SK-N-SH treated with all-trans-retinoic acid at 6 μM for 48 hours (cell line): ENCODE measurements at regions not wholly inside any gene's neighbourhood (a gene's known extent, or its start where the extent isn't known, plus 50 kb on each side); places are given as distances from the start of the nearest gene placed in this dataset.

Experiments
- ARNTL ChIP-seq: fragments of 450-650 bp; formaldehyde crosslinking; IDR thresholded peaks from 2 replicates; pipeline ENCODE4 v1.5.0; 2020; ENCODE audit warnings: low read depth, mild to moderate bottlenecking, moderate library complexity, borderline replicate concordance
- BACH2 ChIP-seq: fragments of 250-450 bp; sonication (Bioruptor Pico); IDR thresholded peaks from 2 replicates; pipeline ENCODE4 v1.9.0; 2021; ENCODE audit warnings: mild to moderate bottlenecking, borderline replicate concordance
- PPARA ChIP-seq: fragments of 250-450 bp; sonication (Bioruptor Pico); IDR thresholded peaks from 2 replicates; pipeline ENCODE4 v1.5.0; 2020; ENCODE audit warnings: mild to moderate bottlenecking, borderline replicate concordance
- ZFP30 ChIP-seq: fragments of 450-650 bp; formaldehyde crosslinking; IDR thresholded peaks from 2 replicates; pipeline ENCODE4 v1.5.0; 2022; ENCODE audit warnings: mild to moderate bottlenecking, moderate library complexity

- TF ChIP-seq PPARA (CRISPR knock-in tag) (no peak), ZFP30 (CRISPR knock-in tag) (no peak), BACH2 (CRISPR knock-in tag) (no peak), ARNTL (CRISPR knock-in tag) (no peak)
Measured at GRCh38 chr9:96065482-96066251, 190.2 kb downstream of the ERCC6L2 start.
